ENCODE measurements at regions not wholly inside any gene's neighbourhood (a gene's known extent, or its start where the extent isn't known, plus 50 kb on each side); places are given as distances from the start of the nearest gene placed in this dataset.

DNA sequence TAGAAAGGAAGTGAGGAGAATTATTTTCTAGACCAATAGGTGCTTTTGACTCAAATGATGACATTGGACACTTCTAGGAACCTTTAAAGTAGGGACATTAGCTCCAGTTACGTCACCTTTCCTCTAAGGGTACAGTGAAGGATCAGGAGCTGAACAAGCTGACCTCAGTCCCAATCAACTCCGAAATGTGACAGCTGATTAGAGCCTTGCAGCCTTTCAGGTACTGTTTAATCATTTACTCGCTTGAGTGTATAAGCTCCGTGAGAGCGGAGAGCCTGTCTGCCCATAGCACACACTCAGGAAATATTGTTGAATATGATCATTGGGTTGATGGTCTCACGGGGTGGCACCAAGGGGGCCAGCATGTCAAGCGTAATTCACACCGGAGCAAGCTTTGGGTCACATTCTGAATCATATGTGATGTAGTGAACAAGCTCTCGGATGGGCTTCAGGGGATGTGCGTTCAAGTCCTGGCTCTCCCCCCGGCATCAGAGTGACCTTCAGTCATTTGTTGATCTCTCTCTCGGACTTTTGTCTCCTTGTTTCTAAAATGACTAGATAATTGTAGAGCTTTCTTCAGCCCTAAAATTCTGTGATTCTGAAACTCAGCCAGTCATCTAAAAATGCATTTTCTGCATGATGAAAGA, 141.9 kb downstream of the ZIC5 start (continued):
- no peak for TF ChIP-seq MATR3 (CRISPR knock-in tag; IDR thresholded peaks at IDR 0.05)
- TF ChIP-seq HMG20B (CRISPR knock-in tag; conservative IDR thresholded peaks at IDR 0.05) = no peak
- TF ChIP-seq POGZ (CRISPR knock-in tag; IDR thresholded peaks at IDR 0.05) = no peak
- TF ChIP-seq ZSCAN12 (CRISPR knock-in tag; IDR thresholded peaks at IDR 0.05) = no peak
- TF ChIP-seq, protein P1, sequence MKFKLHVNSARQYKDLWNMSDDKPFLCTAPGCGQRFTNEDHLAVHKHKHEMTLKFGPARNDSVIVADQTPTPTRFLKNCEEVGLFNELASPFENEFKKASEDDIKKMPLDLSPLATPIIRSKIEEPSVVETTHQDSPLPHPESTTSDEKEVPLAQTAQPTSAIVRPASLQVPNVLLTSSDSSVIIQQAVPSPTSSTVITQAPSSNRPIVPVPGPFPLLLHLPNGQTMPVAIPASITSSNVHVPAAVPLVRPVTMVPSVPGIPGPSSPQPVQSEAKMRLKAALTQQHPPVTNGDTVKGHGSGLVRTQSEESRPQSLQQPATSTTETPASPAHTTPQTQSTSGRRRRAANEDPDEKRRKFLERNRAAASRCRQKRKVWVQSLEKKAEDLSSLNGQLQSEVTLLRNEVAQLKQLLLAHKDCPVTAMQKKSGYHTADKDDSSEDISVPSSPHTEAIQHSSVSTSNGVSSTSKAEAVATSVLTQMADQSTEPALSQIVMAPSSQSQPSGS (CRISPR knock-in tag; IDR thresholded peaks at IDR 0.05) = no peak
- TF ChIP-seq, protein P2, sequence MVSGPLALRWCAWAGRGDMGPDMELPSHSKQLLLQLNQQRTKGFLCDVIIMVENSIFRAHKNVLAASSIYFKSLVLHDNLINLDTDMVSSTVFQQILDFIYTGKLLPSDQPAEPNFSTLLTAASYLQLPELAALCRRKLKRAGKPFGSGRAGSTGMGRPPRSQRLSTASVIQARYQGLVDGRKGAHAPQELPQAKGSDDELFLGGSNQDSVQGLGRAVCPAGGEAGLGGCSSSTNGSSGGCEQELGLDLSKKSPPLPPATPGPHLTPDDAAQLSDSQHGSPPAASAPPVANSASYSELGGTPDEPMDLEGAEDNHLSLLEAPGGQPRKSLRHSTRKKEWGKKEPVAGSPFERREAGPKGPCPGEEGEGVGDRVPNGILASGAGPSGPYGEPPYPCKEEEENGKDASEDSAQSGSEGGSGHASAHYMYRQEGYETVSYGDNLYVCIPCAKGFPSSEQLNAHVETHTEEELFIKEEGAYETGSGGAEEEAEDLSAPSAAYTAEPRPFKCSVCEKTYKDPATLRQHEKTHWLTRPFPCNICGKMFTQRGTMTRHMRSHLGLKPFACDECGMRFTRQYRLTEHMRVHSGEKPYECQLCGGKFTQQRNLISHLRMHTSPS (CRISPR knock-in tag; IDR thresholded peaks at IDR 0.05; ENCODE audit: low read depth) = no peak
- TF ChIP-seq TCF7 (IDR thresholded peaks at IDR 0.05; ENCODE audit: low read depth) = no peak
- TF ChIP-seq PAF1 (CRISPR knock-in tag; IDR thresholded peaks at IDR 0.05) = no peak
- no peak for TF ChIP-seq SCMH1 (CRISPR knock-in tag; IDR thresholded peaks at IDR 0.05; ENCODE audit: borderline replicate concordance)
- TF ChIP-seq, protein P3, sequence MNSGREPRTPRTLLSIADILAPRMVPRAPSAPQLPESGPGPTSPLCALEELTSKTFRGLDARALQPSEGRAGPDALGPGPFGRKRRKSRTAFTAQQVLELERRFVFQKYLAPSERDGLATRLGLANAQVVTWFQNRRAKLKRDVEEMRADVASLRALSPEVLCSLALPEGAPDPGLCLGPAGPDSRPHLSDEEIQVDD (CRISPR knock-in tag; IDR thresholded peaks at IDR 0.05; ENCODE audit: borderline replicate concordance) = no peak
- TF ChIP-seq HMG20A (CRISPR knock-in tag; IDR thresholded peaks at IDR 0.05; ENCODE audit: borderline replicate concordance) = no peak
- no peak for TF ChIP-seq ZNF790 (CRISPR knock-in tag; IDR thresholded peaks at IDR 0.05; ENCODE audit: borderline replicate concordance)
- TF ChIP-seq ZFP62 (CRISPR knock-in tag; IDR thresholded peaks at IDR 0.05) = no peak
- 0 out of 2 replicates have a peak, but pooled peaks have one; percentile 9 for TF ChIP-seq THAP11 (CRISPR knock-in tag; IDR thresholded peaks at IDR 0.05)
- no peak for TF ChIP-seq MED1 (CRISPR knock-in tag; IDR thresholded peaks at IDR 0.05)
- TF ChIP-seq, protein P4, sequence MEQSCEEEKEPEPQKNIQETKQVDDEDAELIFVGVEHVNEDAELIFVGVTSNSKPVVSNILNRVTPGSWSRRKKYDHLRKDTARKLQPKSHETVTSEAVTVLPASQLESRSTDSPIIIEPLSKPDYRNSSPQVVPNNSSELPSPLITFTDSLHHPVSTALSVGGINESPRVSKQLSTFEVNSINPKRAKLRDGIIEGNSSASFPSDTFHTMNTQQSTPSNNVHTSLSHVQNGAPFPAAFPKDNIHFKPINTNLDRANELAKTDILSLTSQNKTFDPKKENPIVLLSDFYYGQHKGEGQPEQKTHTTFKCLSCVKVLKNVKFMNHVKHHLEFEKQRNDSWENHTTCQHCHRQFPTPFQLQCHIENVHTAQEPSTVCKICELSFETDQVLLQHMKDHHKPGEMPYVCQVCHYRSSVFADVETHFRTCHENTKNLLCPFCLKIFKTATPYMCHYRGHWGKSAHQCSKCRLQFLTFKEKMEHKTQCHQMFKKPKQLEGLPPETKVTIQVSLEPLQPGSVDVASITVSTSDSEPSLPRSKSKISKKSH (CRISPR knock-in tag; IDR thresholded peaks at IDR 0.05; ENCODE audit: borderline replicate concordance) = no peak
- no peak for TF ChIP-seq SKI (IDR thresholded peaks at IDR 0.05; ENCODE audit: partially characterized antibody)
- TF ChIP-seq, protein P5, sequence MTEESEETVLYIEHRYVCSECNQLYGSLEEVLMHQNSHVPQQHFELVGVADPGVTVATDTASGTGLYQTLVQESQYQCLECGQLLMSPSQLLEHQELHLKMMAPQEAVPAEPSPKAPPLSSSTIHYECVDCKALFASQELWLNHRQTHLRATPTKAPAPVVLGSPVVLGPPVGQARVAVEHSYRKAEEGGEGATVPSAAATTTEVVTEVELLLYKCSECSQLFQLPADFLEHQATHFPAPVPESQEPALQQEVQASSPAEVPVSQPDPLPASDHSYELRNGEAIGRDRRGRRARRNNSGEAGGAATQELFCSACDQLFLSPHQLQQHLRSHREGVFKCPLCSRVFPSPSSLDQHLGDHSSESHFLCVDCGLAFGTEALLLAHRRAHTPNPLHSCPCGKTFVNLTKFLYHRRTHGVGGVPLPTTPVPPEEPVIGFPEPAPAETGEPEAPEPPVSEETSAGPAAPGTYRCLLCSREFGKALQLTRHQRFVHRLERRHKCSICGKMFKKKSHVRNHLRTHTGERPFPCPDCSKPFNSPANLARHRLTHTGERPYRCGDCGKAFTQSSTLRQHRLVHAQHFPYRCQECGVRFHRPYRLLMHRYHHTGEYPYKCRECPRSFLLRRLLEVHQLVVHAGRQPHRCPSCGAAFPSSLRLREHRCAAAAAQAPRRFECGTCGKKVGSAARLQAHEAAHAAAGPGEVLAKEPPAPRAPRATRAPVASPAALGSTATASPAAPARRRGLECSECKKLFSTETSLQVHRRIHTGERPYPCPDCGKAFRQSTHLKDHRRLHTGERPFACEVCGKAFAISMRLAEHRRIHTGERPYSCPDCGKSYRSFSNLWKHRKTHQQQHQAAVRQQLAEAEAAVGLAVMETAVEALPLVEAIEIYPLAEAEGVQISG (CRISPR knock-in tag; IDR thresholded peaks at IDR 0.05) = no peak
- TF ChIP-seq ZNF329 (CRISPR knock-in tag; IDR thresholded peaks at IDR 0.05; ENCODE audit: low read depth) = peak; percentile 90
- TF ChIP-seq NFKB2 (CRISPR knock-in tag; IDR thresholded peaks at IDR 0.05; ENCODE audit: borderline replicate concordance) = no peak
- TF ChIP-seq, protein P6, sequence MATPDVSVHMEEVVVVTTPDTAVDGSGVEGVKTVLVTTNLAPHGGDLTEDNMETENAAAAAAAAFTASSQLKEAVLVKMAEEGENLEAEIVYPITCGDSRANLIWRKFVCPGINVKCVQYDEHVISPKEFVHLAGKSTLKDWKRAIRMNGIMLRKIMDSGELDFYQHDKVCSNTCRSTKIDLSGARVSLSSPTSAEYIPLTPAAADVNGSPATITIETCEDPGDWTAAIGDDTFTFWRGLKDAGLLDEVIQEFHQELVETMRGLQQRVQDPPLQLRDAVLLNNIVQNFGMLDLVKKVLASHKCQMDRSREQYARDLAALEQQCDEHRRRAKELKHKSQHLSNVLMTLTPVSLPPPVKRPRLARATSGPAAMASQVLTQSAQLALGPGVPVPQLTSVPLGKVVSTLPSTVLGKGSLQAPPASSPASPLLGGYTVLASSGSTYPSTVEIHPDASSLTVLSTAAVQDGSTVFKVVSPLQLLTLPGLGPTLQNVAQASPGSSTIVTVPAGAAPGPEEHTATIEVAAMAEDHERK (CRISPR knock-in tag; IDR thresholded peaks at IDR 0.05; ENCODE audit: low read depth) = no peak
